H1 (cell line): ENCODE measurements at regions not wholly inside any gene's neighbourhood (a gene's known extent, or its start where the extent isn't known, plus 50 kb on each side); places are given as distances from the start of the nearest gene placed in this dataset.

Experiments
- CTCF ChIA-PET: fragments of 300-600 bp; sonication (Branson Sonifier 250); formaldehyde crosslinking; loops from one replicate; lab custom pipeline; 2021; ENCODE audit not compliant: partially characterized antibody; lab: Charles Lee
- POLR2A ChIA-PET: fragments of 300-600 bp; sonication (Branson Sonifier 250); formaldehyde crosslinking; loops from one replicate; lab custom pipeline; 2021; ENCODE audit warnings: inconsistent platforms; ENCODE audit not compliant: partially characterized antibody; lab: Charles Lee
- DNase-seq, 2 experiments: peaks; one replicate each; pipeline versions ENCODE4 v3.0.0 to v3.0.0-alpha.2; 2010 to 2022; ENCODE audit warnings: low spot score in 2 of 2, low read depth in 1 of 2, mixed read lengths in 1 of 2
- FAIRE-seq: peaks from 2 replicates; lab custom pipeline; 2011; peaks lifted over from hg19 to GRCh38; lab: Jason Lieb, UNC
- H2AFZ ChIP-seq: 2 replicates; pipeline ENCODE4 v1.8.1; 2012; ENCODE audit warnings: low read length, inconsistent platforms
- H2AK5ac ChIP-seq: 2 replicates; pipeline ENCODE4 v1.6.1; 2013; ENCODE audit warnings: low read depth, low read length
- H2BK120ac ChIP-seq: replicated peaks from 2 replicates; pipeline ENCODE3; 2013; ENCODE audit warnings: low read depth, low read length, inconsistent platforms
- H2BK12ac ChIP-seq: 2 replicates; pipeline ENCODE4 v1.6.1; 2013; ENCODE audit warnings: low read depth, low read length
- H2BK15ac ChIP-seq: 2 replicates; pipeline ENCODE4 v1.6.1; 2013; ENCODE audit warnings: low read length
- H2BK20ac ChIP-seq: 2 replicates; pipeline ENCODE4 v1.6.1; 2013; ENCODE audit warnings: low read length
- H2BK5ac ChIP-seq: 2 replicates; pipeline ENCODE4 v1.6.1; 2013; ENCODE audit warnings: low read depth, low read length
- H3K14ac ChIP-seq: 2 replicates; pipeline ENCODE4 v1.6.1; 2013; ENCODE audit warnings: inconsistent platforms; ENCODE audit not compliant: insufficient read length
- H3K18ac ChIP-seq: 2 replicates; pipeline ENCODE4 v1.6.1; 2013; ENCODE audit warnings: low read length; ENCODE audit errors: extremely low read depth
- H3K23ac ChIP-seq: 2 replicates; pipeline ENCODE4 v1.6.1; 2013; ENCODE audit warnings: inconsistent platforms; ENCODE audit not compliant: insufficient read length
- H3K23me2 ChIP-seq: 2 replicates; pipeline ENCODE4 v1.6.1; 2013; ENCODE audit warnings: low read depth, low read length
- H3K27ac ChIP-seq: 2 replicates; pipeline ENCODE4 v1.6.1; 2011; ENCODE audit warnings: low read depth, low read length, inconsistent platforms
- H3K27me3 ChIP-seq, 4 experiments: replicated peaks in 1 of 4; 1 replicate in 1 of 4; 2 replicates in 3 of 4; pipeline versions ENCODE4 v1.6.1 to v1.8.1; 2011 to 2013; ENCODE audit warnings: low read length in 3 of 4, mild to moderate bottlenecking in 3 of 4, inconsistent platforms in 2 of 4, mixed read lengths in 2 of 4, moderate library complexity in 1 of 4; ENCODE audit not compliant: control insufficient read depth in 3 of 4, insufficient read depth in 3 of 4; ENCODE audit errors: extremely low read depth in 1 of 4
- H3K36me3 ChIP-seq, 4 experiments: 2 replicates each; pipeline versions ENCODE4 v1.6.1 to v1.8.1; 2011 to 2013; ENCODE audit warnings: mild to moderate bottlenecking in 4 of 4, low read length in 3 of 4, moderate library complexity in 2 of 4, control low read depth in 1 of 4, inconsistent platforms in 1 of 4; ENCODE audit not compliant: insufficient read depth in 4 of 4, control insufficient read depth in 2 of 4
- H3K4ac ChIP-seq: replicated peaks from 2 replicates; pipeline ENCODE3; 2013; ENCODE audit warnings: low read length, low read depth, mixed read lengths, inconsistent platforms; ENCODE audit not compliant: insufficient read length
- H3K4me1 ChIP-seq, 4 experiments: replicated peaks in 1 of 4; 1 replicate in 1 of 4; 2 replicates in 3 of 4; pipeline versions ENCODE4 v1.6.1 to v1.8.1; 2011 to 2013; ENCODE audit warnings: low read length in 3 of 4, inconsistent platforms in 2 of 4, mixed read lengths in 1 of 4; ENCODE audit not compliant: insufficient read depth in 4 of 4, control insufficient read depth in 3 of 4
- H3K4me2 ChIP-seq, 2 experiments: 2 replicates each; pipeline versions ENCODE4 v1.6.1 to v1.8.1; 2011 to 2013; ENCODE audit warnings: low read depth in 2 of 2, low read length in 2 of 2, control low read depth in 1 of 2, inconsistent platforms in 1 of 2, mild to moderate bottlenecking in 1 of 2; ENCODE audit not compliant: insufficient read depth in 1 of 2
- H3K4me3 ChIP-seq, 4 experiments: fragments of 200-600, 300-600 bp in 1 of 4; sonication (generic), shearing (Covaris generic), sonication (Bioruptor Twin) in 1 of 4; 2 replicates each; pipeline versions ENCODE4 v1.5.1 to v1.8.1; 2011 to 2016; ENCODE audit warnings: low read length in 4 of 4, low read depth in 3 of 4, control low read depth in 2 of 4, inconsistent platforms in 2 of 4, mild to moderate bottlenecking in 2 of 4, mixed read lengths in 1 of 4, moderate library complexity in 1 of 4; ENCODE audit not compliant: insufficient read depth in 2 of 4; ENCODE audit errors: extremely low read depth in 1 of 4
- H3K56ac ChIP-seq: replicated peaks from 2 replicates; pipeline ENCODE3; 2013; ENCODE audit warnings: low read depth, mild to moderate bottlenecking, mixed read lengths, low read length, inconsistent platforms; ENCODE audit not compliant: insufficient read length
- H3K79me1 ChIP-seq: 2 replicates; pipeline ENCODE4 v1.6.1; 2013; ENCODE audit warnings: low read depth, low read length, control low read depth
- H3K79me2 ChIP-seq, 2 experiments: 2 replicates each; pipeline versions ENCODE4 v1.6.1 to v1.8.1; 2012 to 2013; ENCODE audit warnings: low read length in 2 of 2, mild to moderate bottlenecking in 2 of 2, inconsistent platforms in 1 of 2; ENCODE audit not compliant: insufficient read depth in 2 of 2, control insufficient read depth in 1 of 2
- H3K9ac ChIP-seq, 4 experiments: replicated peaks in 1 of 4; 1 replicate in 1 of 4; 2 replicates in 3 of 4; pipeline versions ENCODE4 v1.6.1 to v1.8.1; 2011 to 2013; ENCODE audit warnings: low read depth in 3 of 4, low read length in 3 of 4, control low read depth in 2 of 4, mild to moderate bottlenecking in 2 of 4, moderate library complexity in 2 of 4, inconsistent platforms in 1 of 4; ENCODE audit errors: extremely low read depth in 1 of 4
- H3K9me3 ChIP-seq, 2 experiments: 2 replicates each; pipeline versions ENCODE4 v1.6.1 to v1.8.1; 2012 to 2013; ENCODE audit warnings: mild to moderate bottlenecking in 2 of 2, moderate library complexity in 2 of 2, control low read depth in 1 of 2, inconsistent platforms in 1 of 2, low read depth in 1 of 2, low read length in 1 of 2, mixed read lengths in 1 of 2; ENCODE audit not compliant: insufficient read depth in 2 of 2
- H4K20me1 ChIP-seq, 2 experiments: replicated peaks in 1 of 2; 2 replicates each; pipeline versions ENCODE3 to v1.8.1; 2011 to 2013; ENCODE audit warnings: inconsistent platforms in 2 of 2, low read length in 2 of 2, mild to moderate bottlenecking in 1 of 2; ENCODE audit not compliant: insufficient read depth in 2 of 2, control insufficient read depth in 1 of 2
- H4K5ac ChIP-seq: 2 replicates; pipeline ENCODE4 v1.6.1; 2013; ENCODE audit warnings: low read length, low read depth, mixed read lengths, inconsistent platforms; ENCODE audit not compliant: insufficient read length
- H4K8ac ChIP-seq: 2 replicates; pipeline ENCODE4 v1.8.0; 2013; ENCODE audit warnings: mild to moderate bottlenecking, moderate library complexity, low read length, inconsistent platforms; ENCODE audit not compliant: insufficient read depth; ENCODE audit errors: extremely low read depth
- H4K91ac ChIP-seq: replicated peaks from 2 replicates; pipeline ENCODE3; 2013; ENCODE audit warnings: low read length, mixed read lengths, inconsistent platforms; ENCODE audit not compliant: insufficient read length
- BACH1 ChIP-seq: IDR thresholded peaks from 2 replicates; pipeline ENCODE4 v1.6.1; 2012; ENCODE audit warnings: low read length, improper control_type of control experiment
- BCL11A ChIP-seq, 2 experiments: IDR thresholded peaks; one replicate each; pipeline ENCODE4 v1.6.1; 2011; ENCODE audit warnings: low read depth in 2 of 2, low read length in 2 of 2, mild to moderate bottlenecking in 2 of 2
- CBX5 ChIP-seq: fragments of 300-800, 300-1000 bp; sonication (generic); IDR thresholded peaks from 2 replicates; pipeline ENCODE4 v1.7.1; 2016; ENCODE audit warnings: antibody characterized with exemption, low read length, low read depth
- EZH2 ChIP-seq: fragments of 200-600 bp; sonication (generic); IDR thresholded peaks from 2 replicates; pipeline ENCODE4 v1.7.1; 2012; ENCODE audit warnings: low read depth, mild to moderate bottlenecking, moderate library complexity, low read length, inconsistent platforms; ENCODE audit not compliant: severe bottlenecking
- HDAC6 ChIP-seq: IDR thresholded peaks from one replicate; pipeline ENCODE4 v1.7.1; 2012; ENCODE audit warnings: low read depth, mild to moderate bottlenecking, inconsistent platforms, low read length, moderate library complexity
- KDM4A ChIP-seq: IDR thresholded peaks from one replicate; pipeline ENCODE4 v1.7.1; 2012; ENCODE audit warnings: low read depth, mild to moderate bottlenecking, moderate library complexity, low read length, inconsistent platforms; ENCODE audit not compliant: severe bottlenecking
- MAX ChIP-seq: IDR thresholded peaks from 2 replicates; pipeline ENCODE4 v1.6.1; 2012; ENCODE audit warnings: inconsistent platforms
- PHF8 ChIP-seq: fragments of 200-600 bp; sonication (generic); conservative IDR thresholded peaks from 2 replicates; pipeline ENCODE4 v1.7.1; 2012; ENCODE audit warnings: low read depth, mild to moderate bottlenecking, inconsistent platforms, low read length, moderate library complexity
- RXRA ChIP-seq: IDR thresholded peaks from 2 replicates; pipeline ENCODE4 v1.6.1; 2011; ENCODE audit warnings: low read depth, mild to moderate bottlenecking, low read length, moderate library complexity; ENCODE audit not compliant: insufficient read depth
- SIRT6 ChIP-seq: IDR thresholded peaks from one replicate; pipeline ENCODE4 v1.7.1; 2012; ENCODE audit warnings: low read length, inconsistent platforms
- SRF ChIP-seq: IDR thresholded peaks from 2 replicates; pipeline ENCODE4 v1.6.1; 2011; ENCODE audit warnings: mild to moderate bottlenecking, low read depth, low read length, moderate library complexity
- SUZ12 ChIP-seq: fragments of 200-600 bp; sonication (generic); IDR thresholded peaks from 2 replicates; pipeline ENCODE4 v1.6.1; 2012; ENCODE audit warnings: mild to moderate bottlenecking, inconsistent platforms, low read length, moderate library complexity, mixed read lengths
- TAF1 ChIP-seq: IDR thresholded peaks from 2 replicates; pipeline ENCODE4 v1.6.1; 2011; ENCODE audit warnings: mild to moderate bottlenecking, low read depth, low read length
- TEAD4 ChIP-seq: IDR thresholded peaks from 2 replicates; pipeline ENCODE4 v1.6.1; 2012; ENCODE audit warnings: low read depth, low read length, inconsistent platforms, mixed read lengths
- WGBS, 2 experiments: shearing (Covaris generic) in 1 of 2; methylation state at CpG; one replicate each; pipeline versions ENCODE4 v1.1.6 to v1.1.7; 2013 to 2015; ENCODE audit warnings: low lambda C conversion rate in 2 of 2, mixed read lengths in 2 of 2, inconsistent platforms in 1 of 2, low coverage in 1 of 2, missing lambda C conversion rate in 1 of 2; ENCODE audit not compliant: insufficient replicate concordance in 2 of 2, insufficient coverage in 1 of 2, insufficient read length in 1 of 2; ENCODE audit errors: extremely low coverage in 1 of 2, missing lambda C conversion rate in 1 of 2; 5-methylcytosine and 5-hydroxymethylcytosine counted together

DNA sequence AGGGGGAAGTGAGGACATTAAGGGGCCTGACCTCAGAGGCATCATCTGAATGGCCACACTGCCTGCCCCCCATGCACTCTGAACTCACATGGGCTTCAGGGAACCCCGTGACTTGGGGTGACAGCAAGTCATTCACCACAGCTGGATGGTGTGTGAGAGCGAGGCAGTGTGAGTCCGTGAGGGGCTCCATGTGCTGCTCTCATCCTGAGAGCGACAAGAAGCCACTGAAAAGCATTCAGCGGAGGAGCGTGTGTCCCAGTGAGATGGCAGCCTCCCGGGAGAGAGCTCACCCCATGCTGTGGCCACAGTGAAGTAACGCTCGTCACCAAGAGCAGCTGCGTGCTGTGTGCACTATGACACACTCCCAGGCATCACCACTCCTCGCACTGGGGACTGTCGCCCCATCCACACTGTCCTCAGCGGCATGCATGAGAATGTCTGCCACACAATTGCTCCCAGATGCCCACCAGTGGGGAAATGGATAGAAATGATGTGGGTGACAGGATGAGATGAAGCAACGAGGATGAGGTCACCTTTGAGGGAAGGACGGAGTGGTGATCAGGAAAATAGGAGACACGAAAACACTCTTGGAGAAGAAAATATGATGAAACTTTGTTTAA, 213.0 kb upstream of the RAB6C start:
- Histone ChIP-seq H3K36me3 (no peaks in the 10 kb centered on the region), H4K8ac (no peak overlapping the region; the same call in 1 of the 2 replicates), H3K14ac (no peak overlapping the region), H3K9ac (no peak overlapping the region), H3K9me3 (no peaks in the 10 kb centered on the region), H3K4ac (no peak overlapping the region), H3K56ac (no peak overlapping the region), H4K91ac (no peak overlapping the region), H2BK120ac (no peak overlapping the region), H2BK20ac (no peak overlapping the region), H4K20me1 (no peaks in the 10 kb centered on the region), H3K79me2 (no peaks in the 10 kb centered on the region), H2AK5ac (no peak overlapping the region), H3K18ac (no peak overlapping the region), H4K5ac (no peak overlapping the region), H2BK5ac (no peak overlapping the region), H3K27me3 (no peaks in the 10 kb centered on the region), H3K23ac (no peak overlapping the region), H3K27ac (no peak overlapping the region), H3K4me1 (peaks cover 0 to 6% (median 0%) of the 10 kb centered on the region in 4 experiments; a peak in 2 of 7 replicates), H3K4me2 (no peak overlapping the region), H2BK15ac (no peak overlapping the region), H3K4me3 (no peak overlapping the region), H2AFZ (no peak overlapping the region), H3K79me1 (no peaks in the 10 kb centered on the region), H2BK12ac (peak overlapping the region; percentile 63; the same call in 1 of the 2 replicates), H3K23me2 (no peaks in the 10 kb centered on the region)
- whole genome bisulfite sequencing, 2 experiments: 84% methylated on average over 16 of the region's 16 CpGs; no CpG with 5 or more reads in 1 of the 2 experiments
- ChIA-PET CTCF (interaction anchor here (0.8 to 4.8 kb wide), 8 partner anchors 10 to 98 kb away, joined by 3 to 18 read pairs (median 4); no protein-coding TSS in a partner anchor), POLR2A (interaction anchor here (1.0 kb wide), 1 partner anchor 16 kb away, joined by 4 read pairs; no protein-coding TSS in a partner anchor)
- DNase-seq: no peak
- no peak for FAIRE-seq
- no peak for TF ChIP-seq HDAC6
- TF ChIP-seq SUZ12: no peak
- no peak for TF ChIP-seq MAX
- TF ChIP-seq PHF8: no peak
- no peak for TF ChIP-seq RXRA
- no peak for TF ChIP-seq SRF
- TF ChIP-seq BCL11A (IDR thresholded peaks at IDR 0.05; ENCODE audit: low read depth in 2 of 2, low read length in 2 of 2): no peak
- no peak for TF ChIP-seq TEAD4
- no peak for TF ChIP-seq SIRT6
- TF ChIP-seq BACH1: no peak
- TF ChIP-seq EZH2: no peak
- TF ChIP-seq CBX5: no peak
- no peak for TF ChIP-seq TAF1
- TF ChIP-seq KDM4A: no peak
